Chondrocyte (in vitro differentiated cells): ENCODE measurements at regions not wholly inside any gene's neighbourhood (a gene's known extent, or its start where the extent isn't known, plus 50 kb on each side); places are given as distances from the start of the nearest gene placed in this dataset.
"Not testable (repeated sequence)": the region's sequence is repeated elsewhere in the genome, so short reads cannot be mapped to it uniquely, and the experiment has no call there.

ENCODE experiments used
- DNase-seq: peaks from one replicate; pipeline ENCODE4 v3.0.0; 2021; ENCODE audit warnings: mixed read lengths, low spot score
- H3K27ac Mint-ChIP-seq: one replicate; pipeline ENCODE4 v1.8.0; 2021; ENCODE audit warnings: mild to moderate bottlenecking, moderate library complexity, mixed read lengths; ENCODE audit not compliant: unreplicated experiment
- H3K27me3 Mint-ChIP-seq: 2 replicates; pipeline ENCODE4 v1.8.0; 2021; ENCODE audit warnings: low read depth, mixed read lengths
- H3K36me3 Mint-ChIP-seq: 2 replicates; pipeline ENCODE4 v1.8.0; 2021; ENCODE audit warnings: low read depth, mixed read lengths
- H3K4me1 Mint-ChIP-seq: 2 replicates; pipeline ENCODE4 v1.8.0; 2021; ENCODE audit warnings: low read depth, mild to moderate bottlenecking, mixed read lengths
- H3K4me3 Mint-ChIP-seq: one replicate; pipeline ENCODE4 v1.8.0; 2021; ENCODE audit warnings: mild to moderate bottlenecking, moderate library complexity, mixed read lengths; ENCODE audit not compliant: unreplicated experiment
- H3K9me3 Mint-ChIP-seq: 2 replicates; pipeline ENCODE4 v1.8.0; 2021; ENCODE audit warnings: low read depth, mixed read lengths
- CTCF ChIP-seq: fragments of 200-600 bp; sonication (generic); IDR thresholded peaks from 2 replicates; pipeline ENCODE4 v1.5.0; 2021; ENCODE audit warnings: antibody characterized with exemption, mild to moderate bottlenecking, moderate library complexity

GRCh38 chr22:35484651-35485556 lies 55.7 kb upstream of the RASD2 start:
- no peak overlapping the region for H3K27ac Mint-ChIP-seq

GRCh38 chr22:35486116-35486631 lies 54.5 kb upstream of the RASD2 start:
- no peak overlapping the region for H3K4me3 Mint-ChIP-seq
- H3K27me3 Mint-ChIP-seq = peaks cover 21% of the 10 kb centered on the region
- no peak for TF ChIP-seq CTCF
- peaks cover 3% of the 10 kb centered on the region for H3K4me1 Mint-ChIP-seq
- peaks cover 3% of the 10 kb centered on the region for H3K9me3 Mint-ChIP-seq
- peak; percentile 48 for DNase-seq
- H3K27ac Mint-ChIP-seq = no peak overlapping the region
- no peaks in the 10 kb centered on the region for H3K36me3 Mint-ChIP-seq

More at GRCh38 chr22:35484651-35485556, 55.7 kb upstream of the RASD2 start:
- peak; percentile 52 for DNase-seq
- peaks cover 17% of the 10 kb centered on the region for H3K27me3 Mint-ChIP-seq
- peaks cover 12% of the 10 kb centered on the region for H3K4me1 Mint-ChIP-seq
- no peak overlapping the region for H3K4me3 Mint-ChIP-seq
- no peak for TF ChIP-seq CTCF
- H3K9me3 Mint-ChIP-seq = peaks cover 3% of the 10 kb centered on the region
- H3K36me3 Mint-ChIP-seq = no peaks in the 10 kb centered on the region

- not testable (repeated sequence) for H3K4me1 Mint-ChIP-seq, H3K36me3 Mint-ChIP-seq, DNase-seq, H3K4me3 Mint-ChIP-seq, H3K9me3 Mint-ChIP-seq, H3K27ac Mint-ChIP-seq
- H3K27me3 Mint-ChIP-seq = peaks cover 26% of the 10 kb centered on the region
Observed at GRCh38 chr22:35487623-35488022, 53.0 kb upstream of the RASD2 start.

GRCh38 chr22:35488513-35488912 lies 52.1 kb upstream of the RASD2 start:
- Mint-ChIP-seq H3K27me3 (peaks cover 27% of the 10 kb centered on the region), H3K36me3 (no peaks in the 10 kb centered on the region), H3K4me3 (no peak overlapping the region), H3K27ac (no peak overlapping the region), H3K4me1 (no peaks in the 10 kb centered on the region), H3K9me3 (no peaks in the 10 kb centered on the region)
- peak; percentile 35 for DNase-seq
- no peak for TF ChIP-seq CTCF

- Mint-ChIP-seq H3K27me3 (peaks cover 28% of the 10 kb centered on the region), H3K27ac (no peak overlapping the region), H3K4me1 (no peaks in the 10 kb centered on the region), H3K36me3 (no peaks in the 10 kb centered on the region), H3K4me3 (no peak overlapping the region), H3K9me3 (no peaks in the 10 kb centered on the region)
- DNase-seq = peak; percentile 66
- no peak for TF ChIP-seq CTCF
Observed at GRCh38 chr22:35489239-35489638, 51.4 kb upstream of the RASD2 start.
